ENCODE measurements at regions not wholly inside any gene's neighbourhood (a gene's known extent, or its start where the extent isn't known, plus 50 kb on each side); places are given as distances from the start of the nearest gene placed in this dataset.

GRCh38 chr12:43054085-43054484 lies 464.5 kb upstream of the PRICKLE1 start:
- TF ChIP-seq, protein P1, sequence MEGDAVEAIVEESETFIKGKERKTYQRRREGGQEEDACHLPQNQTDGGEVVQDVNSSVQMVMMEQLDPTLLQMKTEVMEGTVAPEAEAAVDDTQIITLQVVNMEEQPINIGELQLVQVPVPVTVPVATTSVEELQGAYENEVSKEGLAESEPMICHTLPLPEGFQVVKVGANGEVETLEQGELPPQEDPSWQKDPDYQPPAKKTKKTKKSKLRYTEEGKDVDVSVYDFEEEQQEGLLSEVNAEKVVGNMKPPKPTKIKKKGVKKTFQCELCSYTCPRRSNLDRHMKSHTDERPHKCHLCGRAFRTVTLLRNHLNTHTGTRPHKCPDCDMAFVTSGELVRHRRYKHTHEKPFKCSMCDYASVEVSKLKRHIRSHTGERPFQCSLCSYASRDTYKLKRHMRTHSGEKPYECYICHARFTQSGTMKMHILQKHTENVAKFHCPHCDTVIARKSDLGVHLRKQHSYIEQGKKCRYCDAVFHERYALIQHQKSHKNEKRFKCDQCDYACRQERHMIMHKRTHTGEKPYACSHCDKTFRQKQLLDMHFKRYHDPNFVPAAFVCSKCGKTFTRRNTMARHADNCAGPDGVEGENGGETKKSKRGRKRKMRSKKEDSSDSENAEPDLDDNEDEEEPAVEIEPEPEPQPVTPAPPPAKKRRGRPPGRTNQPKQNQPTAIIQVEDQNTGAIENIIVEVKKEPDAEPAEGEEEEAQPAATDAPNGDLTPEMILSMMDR (optimal IDR thresholded peaks at IDR 0.05 in 1 of 3, IDR thresholded peaks at IDR 0.05 in 1 of 3, conservative IDR thresholded peaks at IDR 0.05 in 1 of 3; ENCODE audit: extremely low read depth in 1 of 3, insufficient read depth in 2 of 3, low read length in 3 of 3), result no peak
- no peak for TF ChIP-seq EZH2 (IDR thresholded peaks at IDR 0.05; ENCODE audit: low read length)

Measured in keratinocyte (primary cell).